ENCODE measurements at regions not wholly inside any gene's neighbourhood (a gene's known extent, or its start where the extent isn't known, plus 50 kb on each side); places are given as distances from the start of the nearest gene placed in this dataset.
A peak's percentile ranks its signal among the peaks of the same experiment; 100 is the strongest.

GRCh38 chr7:94061326-94061725 is 57.2 kb upstream of the BET1 start:
- H3K4me3 Mint-ChIP-seq: no peak overlapping the region
- H3K36me3 Mint-ChIP-seq (ENCODE audit: low read depth): no peaks in the 10 kb centered on the region
- peak overlapping the region; percentile 72 for H3K27ac Mint-ChIP-seq
- no peak for TF ChIP-seq CTCF (IDR thresholded peaks at IDR 0.05)
- H3K9me3 Mint-ChIP-seq: no peaks in the 10 kb centered on the region
- H3K27me3 Mint-ChIP-seq (ENCODE audit: insufficient read depth): peaks cover 2% of the 10 kb centered on the region; the same call in 1 of the 2 replicates
- no peak for DNase-seq
- peaks cover 80% of the 10 kb centered on the region for H3K4me1 Mint-ChIP-seq (ENCODE audit: low read depth)

GRCh38 chr7:94062372-94062771 is 58.2 kb upstream of the BET1 start:
- H3K9me3 Mint-ChIP-seq: no peaks in the 10 kb centered on the region

GRCh38 chr7:94064541-94065191 is 60.5 kb upstream of the BET1 start:
- peak; percentile 57 for DNase-seq
- no peaks in the 10 kb centered on the region; the same call in 1 of the 2 replicates for H3K27me3 Mint-ChIP-seq (ENCODE audit: insufficient read depth)
- TF ChIP-seq CTCF (IDR thresholded peaks at IDR 0.05): no peak
- peak overlapping the region; percentile 71 for H3K27ac Mint-ChIP-seq
- H3K4me1 Mint-ChIP-seq (ENCODE audit: low read depth): peaks cover 90% of the 10 kb centered on the region
- peak overlapping the region; percentile 60 for H3K4me3 Mint-ChIP-seq
- no peaks in the 10 kb centered on the region for H3K36me3 Mint-ChIP-seq (ENCODE audit: low read depth)
- H3K9me3 Mint-ChIP-seq: no peaks in the 10 kb centered on the region

More at GRCh38 chr7:94062372-94062771, 58.2 kb upstream of the BET1 start:
- Mint-ChIP-seq H3K4me3 (no peak overlapping the region; the same call in 1 of the 2 replicates), H3K27ac (peak overlapping the region; percentile 14), H3K4me1 (ENCODE audit: low read depth) (peaks cover 73% of the 10 kb centered on the region), H3K27me3 (ENCODE audit: insufficient read depth) (peaks cover 2% of the 10 kb centered on the region; the same call in 1 of the 2 replicates), H3K36me3 (ENCODE audit: low read depth) (no peaks in the 10 kb centered on the region)
- TF ChIP-seq CTCF (IDR thresholded peaks at IDR 0.05): no peak
- peak; percentile 17 for DNase-seq

GRCh38 chr7:94067047-94067446 is 62.9 kb upstream of the BET1 start:
- no peak for TF ChIP-seq CTCF (IDR thresholded peaks at IDR 0.05)
- no peak overlapping the region for H3K27ac Mint-ChIP-seq
- no peaks in the 10 kb centered on the region for H3K36me3 Mint-ChIP-seq (ENCODE audit: low read depth)
- H3K4me1 Mint-ChIP-seq (ENCODE audit: low read depth): peaks cover 66% of the 10 kb centered on the region
- no peak for DNase-seq
- no peaks in the 10 kb centered on the region for H3K9me3 Mint-ChIP-seq
- H3K4me3 Mint-ChIP-seq: no peak overlapping the region
- no peaks in the 10 kb centered on the region; the same call in 1 of the 2 replicates for H3K27me3 Mint-ChIP-seq (ENCODE audit: insufficient read depth)

- peaks cover 62% of the 10 kb centered on the region for H3K4me1 Mint-ChIP-seq (ENCODE audit: low read depth)
- no peaks in the 10 kb centered on the region; the same call in 1 of the 2 replicates for H3K27me3 Mint-ChIP-seq (ENCODE audit: insufficient read depth)
- no peak overlapping the region for H3K4me3 Mint-ChIP-seq
- no peaks in the 10 kb centered on the region for H3K36me3 Mint-ChIP-seq (ENCODE audit: low read depth)
- H3K27ac Mint-ChIP-seq: no peak overlapping the region
- H3K9me3 Mint-ChIP-seq: no peaks in the 10 kb centered on the region
- no peak for DNase-seq
- TF ChIP-seq CTCF (IDR thresholded peaks at IDR 0.05): no peak
These were observed 63.4 kb upstream of the BET1 start for GRCh38 chr7:94067506-94067905.
